Chondrocyte (in vitro differentiated cells): ENCODE measurements at regions not wholly inside any gene's neighbourhood (a gene's known extent, or its start where the extent isn't known, plus 50 kb on each side); places are given as distances from the start of the nearest gene placed in this dataset.

Experiments
- DNase-seq: peaks from one replicate; pipeline ENCODE4 v3.0.0; 2021; ENCODE audit warnings: mixed read lengths, low spot score
- H3K27ac Mint-ChIP-seq: one replicate; pipeline ENCODE4 v1.8.0; 2021; ENCODE audit warnings: mild to moderate bottlenecking, moderate library complexity, mixed read lengths; ENCODE audit not compliant: unreplicated experiment
- H3K27me3 Mint-ChIP-seq: 2 replicates; pipeline ENCODE4 v1.8.0; 2021; ENCODE audit warnings: low read depth, mixed read lengths
- H3K36me3 Mint-ChIP-seq: 2 replicates; pipeline ENCODE4 v1.8.0; 2021; ENCODE audit warnings: low read depth, mixed read lengths
- H3K4me1 Mint-ChIP-seq: 2 replicates; pipeline ENCODE4 v1.8.0; 2021; ENCODE audit warnings: low read depth, mild to moderate bottlenecking, mixed read lengths
- H3K4me3 Mint-ChIP-seq: one replicate; pipeline ENCODE4 v1.8.0; 2021; ENCODE audit warnings: mild to moderate bottlenecking, moderate library complexity, mixed read lengths; ENCODE audit not compliant: unreplicated experiment
- H3K9me3 Mint-ChIP-seq: 2 replicates; pipeline ENCODE4 v1.8.0; 2021; ENCODE audit warnings: low read depth, mixed read lengths
- CTCF ChIP-seq: fragments of 200-600 bp; sonication (generic); IDR thresholded peaks from 2 replicates; pipeline ENCODE4 v1.5.0; 2021; ENCODE audit warnings: antibody characterized with exemption, mild to moderate bottlenecking, moderate library complexity

GRCh38 chr6:92826633-92827032, 592.7 kb downstream of the EPHA7 start:
- H3K9me3 Mint-ChIP-seq, result no peaks in the 10 kb centered on the region
- no peaks in the 10 kb centered on the region for H3K27me3 Mint-ChIP-seq
- TF ChIP-seq CTCF, result no peak
- H3K4me3 Mint-ChIP-seq, result no peak overlapping the region
- no peak overlapping the region for H3K27ac Mint-ChIP-seq
- no peaks in the 10 kb centered on the region for H3K4me1 Mint-ChIP-seq
- no peaks in the 10 kb centered on the region for H3K36me3 Mint-ChIP-seq
- no peak for DNase-seq

- no peaks in the 10 kb centered on the region for H3K36me3 Mint-ChIP-seq
- no peaks in the 10 kb centered on the region for H3K4me1 Mint-ChIP-seq
- no peak for TF ChIP-seq CTCF
- no peak overlapping the region for H3K4me3 Mint-ChIP-seq
- DNase-seq, result no peak
- peaks cover 3% of the 10 kb centered on the region for H3K27me3 Mint-ChIP-seq
- no peaks in the 10 kb centered on the region for H3K9me3 Mint-ChIP-seq
- no peak overlapping the region for H3K27ac Mint-ChIP-seq
Observed at GRCh38 chr6:92822222-92822621, 597.1 kb downstream of the EPHA7 start.

GRCh38 chr6:92820601-92821000, 598.8 kb downstream of the EPHA7 start:
- H3K9me3 Mint-ChIP-seq, result peaks cover 6% of the 10 kb centered on the region
- no peak overlapping the region for H3K27ac Mint-ChIP-seq
- no peak for TF ChIP-seq CTCF

GRCh38 chr6:92810913-92811312, 608.4 kb downstream of the EPHA7 start:
- Mint-ChIP-seq H3K27ac (no peak overlapping the region), H3K4me1 (no peaks in the 10 kb centered on the region), H3K4me3 (no peak overlapping the region), H3K27me3 (no peaks in the 10 kb centered on the region), H3K9me3 (peaks cover 3% of the 10 kb centered on the region), H3K36me3 (no peaks in the 10 kb centered on the region)
- peak; percentile 82 for TF ChIP-seq CTCF
- DNase-seq, result no peak

More at GRCh38 chr6:92820601-92821000, 598.8 kb downstream of the EPHA7 start:
- no peak for DNase-seq
- Mint-ChIP-seq H3K36me3 (no peaks in the 10 kb centered on the region), H3K4me3 (no peak overlapping the region), H3K4me1 (no peaks in the 10 kb centered on the region), H3K27me3 (peaks cover 3% of the 10 kb centered on the region)

GRCh38 chr6:92806254-92806653, 613.1 kb downstream of the EPHA7 start:
- Mint-ChIP-seq H3K36me3 (no peaks in the 10 kb centered on the region), H3K27ac (no peak overlapping the region), H3K4me1 (no peaks in the 10 kb centered on the region), H3K9me3 (no peaks in the 10 kb centered on the region), H3K4me3 (no peak overlapping the region), H3K27me3 (no peaks in the 10 kb centered on the region)
- TF ChIP-seq CTCF, result no peak
- no peak for DNase-seq
